ENCODE measurements at regions not wholly inside any gene's neighbourhood (a gene's known extent, or its start where the extent isn't known, plus 50 kb on each side); places are given as distances from the start of the nearest gene placed in this dataset.

GRCh38 chr9:22228542-22228941 is 218.1 kb upstream of the DMRTA1 start:
- TF ChIP-seq, protein P1, sequence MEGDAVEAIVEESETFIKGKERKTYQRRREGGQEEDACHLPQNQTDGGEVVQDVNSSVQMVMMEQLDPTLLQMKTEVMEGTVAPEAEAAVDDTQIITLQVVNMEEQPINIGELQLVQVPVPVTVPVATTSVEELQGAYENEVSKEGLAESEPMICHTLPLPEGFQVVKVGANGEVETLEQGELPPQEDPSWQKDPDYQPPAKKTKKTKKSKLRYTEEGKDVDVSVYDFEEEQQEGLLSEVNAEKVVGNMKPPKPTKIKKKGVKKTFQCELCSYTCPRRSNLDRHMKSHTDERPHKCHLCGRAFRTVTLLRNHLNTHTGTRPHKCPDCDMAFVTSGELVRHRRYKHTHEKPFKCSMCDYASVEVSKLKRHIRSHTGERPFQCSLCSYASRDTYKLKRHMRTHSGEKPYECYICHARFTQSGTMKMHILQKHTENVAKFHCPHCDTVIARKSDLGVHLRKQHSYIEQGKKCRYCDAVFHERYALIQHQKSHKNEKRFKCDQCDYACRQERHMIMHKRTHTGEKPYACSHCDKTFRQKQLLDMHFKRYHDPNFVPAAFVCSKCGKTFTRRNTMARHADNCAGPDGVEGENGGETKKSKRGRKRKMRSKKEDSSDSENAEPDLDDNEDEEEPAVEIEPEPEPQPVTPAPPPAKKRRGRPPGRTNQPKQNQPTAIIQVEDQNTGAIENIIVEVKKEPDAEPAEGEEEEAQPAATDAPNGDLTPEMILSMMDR (IDR thresholded peaks at IDR 0.05), result no peak
- TF ChIP-seq SMC3 (IDR thresholded peaks at IDR 0.05), result no peak
- no peak for TF ChIP-seq CEBPB (IDR thresholded peaks at IDR 0.05)
- no peak for TF ChIP-seq RCOR1 (IDR thresholded peaks at IDR 0.05; ENCODE audit: low read depth, low read length)
- no peak for TF ChIP-seq RFX5 (IDR thresholded peaks at IDR 0.05)
- no peak for TF ChIP-seq POLR2A (IDR thresholded peaks at IDR 0.05; ENCODE audit: low read length)
- TF ChIP-seq JUN (IDR thresholded peaks at IDR 0.05), result no peak

Data from A549 (cell line).